Fibroblast of mammary gland (primary cell): ENCODE measurements at regions not wholly inside any gene's neighbourhood (a gene's known extent, or its start where the extent isn't known, plus 50 kb on each side); places are given as distances from the start of the nearest gene placed in this dataset.
A peak's percentile ranks its signal among the peaks of the same experiment; 100 is the strongest.

ENCODE experiments used
- DNase-seq: peaks from one replicate; pipeline ENCODE4 v3.0.0-alpha.2; 2010; ENCODE audit warnings: low read depth
- H3K4me3 ChIP-seq: 2 replicates; pipeline ENCODE4 v1.5.1; 2011; ENCODE audit warnings: low read depth, mild to moderate bottlenecking, low read length, moderate library complexity; ENCODE audit not compliant: control insufficient read depth
- CTCF ChIP-seq: conservative IDR thresholded peaks from 2 replicates; pipeline ENCODE4 v1.5.1; 2011; ENCODE audit warnings: low read depth, low read length, inconsistent platforms; ENCODE audit not compliant: control insufficient read depth, insufficient read depth

GRCh38 chr11:109017489-109017888 is 352.6 kb downstream of the DDX10 start:
- no peak for TF ChIP-seq CTCF
- DNase-seq: no peak
- no peak overlapping the region for H3K4me3 ChIP-seq

- TF ChIP-seq CTCF: no peak
- no peak for DNase-seq
- H3K4me3 ChIP-seq: no peak overlapping the region
Measured at GRCh38 chr11:109018639-109019038, 353.8 kb downstream of the DDX10 start.

- H3K4me3 ChIP-seq: no peak overlapping the region
- DNase-seq: no peak
- TF ChIP-seq CTCF: no peak
Measured at GRCh38 chr11:109019342-109019936, 354.6 kb downstream of the DDX10 start.

- TF ChIP-seq CTCF: no peak
- DNase-seq: peak; percentile 90
- H3K4me3 ChIP-seq: no peak overlapping the region
Measured at GRCh38 chr11:109023036-109023435, 358.2 kb downstream of the DDX10 start.

- peak; percentile 10 for DNase-seq
- H3K4me3 ChIP-seq: no peak overlapping the region
Measured at GRCh38 chr11:109026891-109027489, 362.1 kb downstream of the DDX10 start.

GRCh38 chr11:109027851-109028250 is 363.0 kb downstream of the DDX10 start:
- DNase-seq: no peak
- no peak for TF ChIP-seq CTCF
- no peak overlapping the region for H3K4me3 ChIP-seq

More at GRCh38 chr11:109026891-109027489, 362.1 kb downstream of the DDX10 start:
- no peak for TF ChIP-seq CTCF
